Suprapubic skin (tissue), 4 donors: ENCODE measurements at regions not wholly inside any gene's neighbourhood (a gene's known extent, or its start where the extent isn't known, plus 50 kb on each side); places are given as distances from the start of the nearest gene placed in this dataset.

Experiments
- EP300 ChIP-seq: sonication (generic); formaldehyde crosslinking; IDR thresholded peaks from one replicate; pipeline ENCODE4 v1.6.1; 2017; ENCODE audit warnings: antibody characterized with exemption
- POLR2A ChIP-seq, 2 donors: fragments of 450-650 bp; IDR thresholded peaks; one replicate each; pipeline ENCODE4 v1.6.1; 2017; ENCODE audit warnings: antibody characterized with exemption in 2 of 2, mild to moderate bottlenecking in 2 of 2, moderate library complexity in 2 of 2
- POLR2AphosphoS5 ChIP-seq, 3 donors: sonication (generic); formaldehyde crosslinking; IDR thresholded peaks; one replicate each; pipeline ENCODE4 v1.6.1; 2017; ENCODE audit warnings: antibody characterized with exemption in 3 of 3
- TF ChIP-seq, protein P1 (sequence below), 2 donors: fragments of 200-600 bp in 1 of 2; fragments of 450-650 bp in 1 of 2; sonication (generic) in 1 of 2; IDR thresholded peaks; one replicate each; pipeline ENCODE4 v1.5.1; 2016 to 2019; ENCODE audit warnings: antibody characterized with exemption in 2 of 2, mild to moderate bottlenecking in 1 of 2, moderate library complexity in 1 of 2

- TF ChIP-seq, protein P1, sequence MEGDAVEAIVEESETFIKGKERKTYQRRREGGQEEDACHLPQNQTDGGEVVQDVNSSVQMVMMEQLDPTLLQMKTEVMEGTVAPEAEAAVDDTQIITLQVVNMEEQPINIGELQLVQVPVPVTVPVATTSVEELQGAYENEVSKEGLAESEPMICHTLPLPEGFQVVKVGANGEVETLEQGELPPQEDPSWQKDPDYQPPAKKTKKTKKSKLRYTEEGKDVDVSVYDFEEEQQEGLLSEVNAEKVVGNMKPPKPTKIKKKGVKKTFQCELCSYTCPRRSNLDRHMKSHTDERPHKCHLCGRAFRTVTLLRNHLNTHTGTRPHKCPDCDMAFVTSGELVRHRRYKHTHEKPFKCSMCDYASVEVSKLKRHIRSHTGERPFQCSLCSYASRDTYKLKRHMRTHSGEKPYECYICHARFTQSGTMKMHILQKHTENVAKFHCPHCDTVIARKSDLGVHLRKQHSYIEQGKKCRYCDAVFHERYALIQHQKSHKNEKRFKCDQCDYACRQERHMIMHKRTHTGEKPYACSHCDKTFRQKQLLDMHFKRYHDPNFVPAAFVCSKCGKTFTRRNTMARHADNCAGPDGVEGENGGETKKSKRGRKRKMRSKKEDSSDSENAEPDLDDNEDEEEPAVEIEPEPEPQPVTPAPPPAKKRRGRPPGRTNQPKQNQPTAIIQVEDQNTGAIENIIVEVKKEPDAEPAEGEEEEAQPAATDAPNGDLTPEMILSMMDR (IDR thresholded peaks at IDR 0.05): no peak
- TF ChIP-seq POLR2A (IDR thresholded peaks at IDR 0.05) (no peak), POLR2AphosphoS5 (IDR thresholded peaks at IDR 0.05) (no peak), EP300 (no peak)
Observed at GRCh38 chr5:15447209-15447608, 52.8 kb upstream of the FBXL7 start.
